HCT116 (cell line): ENCODE measurements at regions not wholly inside any gene's neighbourhood (a gene's known extent, or its start where the extent isn't known, plus 50 kb on each side); places are given as distances from the start of the nearest gene placed in this dataset.

Experiments used
- ATAC-seq: fragments of 200-7000 bp; cut with Tn5 transposase; 2 replicates; pipeline ENCODE4 v1.9.1; 2020; ENCODE audit warnings: mild to moderate bottlenecking, moderate library complexity
- BruUV-seq: library from RNA; stranded (reverse); fragments of 400-500 nt; replicated peaks from 2 replicates; lab custom pipeline; 2021; lab: Mats Ljungman, UMichigan
- CTCF ChIA-PET: fragments of 300-600 bp; sonication (Branson Sonifier 250); formaldehyde crosslinking; loops from one replicate; lab custom pipeline; 2021; ENCODE audit warnings: antibody characterized with exemption; lab: Charles Lee
- POLR2A ChIA-PET: fragments of 300-600, 350-600 bp; sonication (Branson Sonifier 250); formaldehyde crosslinking; loops from one replicate; lab custom pipeline; 2021; ENCODE audit warnings: antibody characterized with exemption; lab: Charles Lee
- RAD21 ChIA-PET, 2 experiments: fragments of 300-600 bp; sonication (Branson Sonifier 250); formaldehyde crosslinking; loops; one replicate each; lab custom pipeline; 2023; ENCODE audit warnings: low total read pairs in 2 of 2; ENCODE audit not compliant: uncharacterized antibody in 2 of 2, unreplicated experiment in 2 of 2, low non-redundant PET in 1 of 2; lab: Charles Lee
- DNase-seq: peaks from one replicate; pipeline ENCODE4 v3.0.0-alpha.2; 2010; ENCODE audit warnings: low read depth, low spot score
- H2AFZ ChIP-seq: fragments of 200-600 bp; shearing (Covaris generic), sonication (generic); 2 replicates; pipeline ENCODE4 v1.6.1; 2017; ENCODE audit warnings: low read depth, mixed run types, mixed read lengths, antibody characterized with exemption, low read length; ENCODE audit not compliant: poor library complexity, severe bottlenecking
- H3K27ac ChIP-seq: 2 replicates; pipeline ENCODE4 v1.5.1; 2012; ENCODE audit warnings: low read depth, low read length
- H3K27me3 ChIP-seq: fragments of 200-600 bp; sonication (generic); 2 replicates; pipeline ENCODE4 v1.6.1; 2016; ENCODE audit warnings: mixed run types, low read length, mixed read lengths; ENCODE audit not compliant: insufficient read depth
- H3K36me3 ChIP-seq, 2 experiments: fragments of 200-500 bp in 1 of 2; fragments of 200-600 bp in 1 of 2; sonication (Bioruptor generic) in 1 of 2; sonication (generic) in 1 of 2; 2 replicates each; pipeline versions ENCODE4 v1.5.1 to v1.6.1; 2014 to 2016; ENCODE audit warnings: low read length in 2 of 2, inconsistent platforms in 1 of 2, mixed read lengths in 1 of 2, mixed run types in 1 of 2; ENCODE audit not compliant: insufficient read depth in 2 of 2, control insufficient read depth in 1 of 2
- H3K4me1 ChIP-seq, 2 experiments: fragments of 200-600 bp in 1 of 2; sonication (generic) in 1 of 2; 2 replicates each; pipeline versions ENCODE4 v1.5.1 to v1.6.1; 2012 to 2017; ENCODE audit warnings: low read length in 2 of 2, inconsistent platforms in 1 of 2, mild to moderate bottlenecking in 1 of 2, mixed read lengths in 1 of 2, mixed run types in 1 of 2, moderate library complexity in 1 of 2; ENCODE audit not compliant: insufficient read depth in 2 of 2, control insufficient read depth in 1 of 2
- H3K4me2 ChIP-seq: fragments of 200-600 bp; sonication (generic); 2 replicates; pipeline ENCODE4 v1.6.1; 2017; ENCODE audit warnings: mixed run types, low read length, mixed read lengths
- H3K4me3 ChIP-seq, 2 experiments: fragments of 200-600 bp in 1 of 2; sonication (generic) in 1 of 2; replicated peaks in 1 of 2; 2 replicates each; pipeline ENCODE4 v1.5.1; 2011 to 2016; ENCODE audit warnings: low read length in 2 of 2, control low read depth in 1 of 2, low read depth in 1 of 2, mild to moderate bottlenecking in 1 of 2, mixed read lengths in 1 of 2, mixed run types in 1 of 2
- H3K79me2 ChIP-seq: fragments of 200-600 bp; sonication (generic); 2 replicates; pipeline ENCODE4 v1.6.1; 2017; ENCODE audit warnings: mild to moderate bottlenecking, mixed run types, low read length, moderate library complexity, mixed read lengths; ENCODE audit not compliant: insufficient read depth
- H3K9ac ChIP-seq: fragments of 200-600 bp; sonication (generic); 2 replicates; pipeline ENCODE4 v1.6.1; 2016; ENCODE audit warnings: low read length, mixed read lengths
- H3K9me2 ChIP-seq: fragments of 200-600 bp; sonication (generic), shearing (Covaris generic); 2 replicates; pipeline ENCODE4 v1.6.1; 2017; ENCODE audit warnings: mixed run types, mild to moderate bottlenecking, moderate library complexity; ENCODE audit not compliant: insufficient read depth
- H3K9me3 ChIP-seq, 2 experiments: fragments of 200-500 bp in 1 of 2; fragments of 200-600 bp in 1 of 2; sonication (Bioruptor generic) in 1 of 2; sonication (generic) in 1 of 2; 2 replicates each; pipeline ENCODE4 v1.6.1; 2014 to 2017; ENCODE audit warnings: low read length in 2 of 2, mixed read lengths in 2 of 2, inconsistent platforms in 1 of 2, low read depth in 1 of 2, mild to moderate bottlenecking in 1 of 2, mixed run types in 1 of 2, moderate library complexity in 1 of 2; ENCODE audit not compliant: control insufficient read depth in 1 of 2, insufficient read depth in 1 of 2
- H4K20me1 ChIP-seq: fragments of 200-600 bp; sonication (generic), shearing (Covaris generic); 2 replicates; pipeline ENCODE4 v1.6.1; 2017; ENCODE audit warnings: mixed run types, mild to moderate bottlenecking, moderate library complexity; ENCODE audit not compliant: insufficient read depth
- CEBPB ChIP-seq: IDR thresholded peaks from 2 replicates; pipeline ENCODE4 v1.6.1; 2012; ENCODE audit warnings: low read depth
- ELF1 ChIP-seq: IDR thresholded peaks from 2 replicates; pipeline ENCODE4 v1.6.1; 2012; ENCODE audit warnings: low read depth, borderline replicate concordance
- EZH2 ChIP-seq: fragments of 200-600 bp; sonication (generic); IDR thresholded peaks from 2 replicates; pipeline ENCODE4 v1.6.1; 2017; ENCODE audit warnings: antibody characterized with exemption, mixed run types
- EZH2phosphoT487 ChIP-seq: fragments of 200-600 bp; IDR thresholded peaks from 2 replicates; pipeline ENCODE4 v1.6.1; 2018; ENCODE audit warnings: antibody characterized with exemption, borderline replicate concordance
- FOSL1 ChIP-seq: IDR thresholded peaks from 2 replicates; pipeline ENCODE4 v1.6.1; 2012; ENCODE audit warnings: low read depth
- POLR2AphosphoS5 ChIP-seq: IDR thresholded peaks from 2 replicates; pipeline ENCODE4 v1.6.1; 2011; ENCODE audit warnings: mild to moderate bottlenecking, low read depth, low read length, moderate library complexity
- SIN3A ChIP-seq: IDR thresholded peaks from 2 replicates; pipeline ENCODE4 v1.6.1; 2012; ENCODE audit warnings: low read depth
- SP1 ChIP-seq: IDR thresholded peaks from 2 replicates; pipeline ENCODE4 v1.6.1; 2012; ENCODE audit warnings: low read depth
- SRF ChIP-seq: IDR thresholded peaks from 2 replicates; pipeline ENCODE4 v1.6.1; 2012; ENCODE audit warnings: low read depth
- YY1 ChIP-seq: IDR thresholded peaks from 2 replicates; pipeline ENCODE4 v1.6.1; 2011; ENCODE audit warnings: low read length, low read depth, moderate library complexity, mild to moderate bottlenecking; ENCODE audit not compliant: insufficient replicate concordance; ENCODE audit errors: extremely low read depth
- ZFX ChIP-seq: fragments of 450-650 bp; IDR thresholded peaks from 2 replicates; pipeline ENCODE4 v1.6.1; 2017
- ZNF274 ChIP-seq: fragments of 200-500 bp; sonication (Bioruptor generic); IDR thresholded peaks from 2 replicates; pipeline ENCODE4 v1.6.1; 2014; ENCODE audit warnings: mild to moderate bottlenecking, low read depth, low read length, inconsistent platforms
- intact Hi-C: fragments of 100-400 bp; cut with micrococcal nuclease; formaldehyde crosslinking; loops from 2 replicates; pipeline ENCODE4 v1.10.0; 2022
- TF ChIP-seq, protein P1 (sequence below), 3 experiments: fragments of 200-600 bp in 1 of 3; sonication (generic) in 1 of 3; IDR thresholded peaks in 2 of 3; conservative IDR thresholded peaks in 1 of 3; 2 replicates each; pipeline ENCODE4 v1.5.1; 2012 to 2017; ENCODE audit warnings: low read depth in 2 of 3, low read length in 2 of 3, antibody characterized with exemption in 1 of 3, borderline replicate concordance in 1 of 3, control low read depth in 1 of 3, mild to moderate bottlenecking in 1 of 3, mixed read lengths in 1 of 3, mixed run types in 1 of 3, moderate library complexity in 1 of 3; ENCODE audit not compliant: insufficient read depth in 1 of 3
- TF ChIP-seq, protein P2 (sequence below): IDR thresholded peaks from 2 replicates; pipeline ENCODE4 v1.6.1; 2012; ENCODE audit warnings: low read depth

DNA sequence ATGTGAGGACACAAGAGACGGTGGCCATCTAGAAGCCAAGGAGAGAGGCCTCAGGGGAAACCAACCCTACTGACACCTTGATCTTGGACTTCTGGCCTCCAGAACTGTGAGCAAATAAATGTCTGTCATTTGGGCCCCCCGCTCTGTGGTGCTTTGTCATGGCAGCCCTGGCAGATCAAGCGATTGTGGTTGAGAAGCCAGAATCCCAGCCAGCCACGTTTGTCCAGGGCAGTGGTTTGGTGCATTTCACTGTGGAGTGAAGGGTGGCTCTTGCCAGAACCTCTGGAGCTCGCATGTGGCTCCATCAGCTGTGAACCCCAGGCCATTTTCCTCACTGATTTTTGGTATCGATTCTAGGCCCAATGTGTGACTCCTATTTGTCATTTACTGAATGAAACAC lies 404.9 kb downstream of the BCL11B start:
- RAD21 ChIA-PET, result no interaction called here
- POLR2A ChIA-PET, result no interaction called here
- no peak overlapping the region for H3K27ac ChIP-seq
- no peak overlapping the region for H3K4me3 ChIP-seq
- no peak overlapping the region for H2AFZ ChIP-seq
- CTCF ChIA-PET, result no interaction called here
- H3K36me3 ChIP-seq, result no peaks in the 10 kb centered on the region
- H3K4me2 ChIP-seq, result no peak overlapping the region
- H4K20me1 ChIP-seq, result no peaks in the 10 kb centered on the region
- TF ChIP-seq CEBPB, result no peak
- no peaks in the 10 kb centered on the region for H3K4me1 ChIP-seq
- ATAC-seq, result no peak
- no peaks in the 10 kb centered on the region for H3K9me2 ChIP-seq
- H3K79me2 ChIP-seq, result no peaks in the 10 kb centered on the region
- intact Hi-C loops, result no loop called here
- no TSS peak for BruUV-seq
- peaks cover 21% of the 10 kb centered on the region for H3K27me3 ChIP-seq
- no peak for DNase-seq
- no peaks in the 10 kb centered on the region for H3K9me3 ChIP-seq
- H3K9ac ChIP-seq, result no peak overlapping the region

DNA sequence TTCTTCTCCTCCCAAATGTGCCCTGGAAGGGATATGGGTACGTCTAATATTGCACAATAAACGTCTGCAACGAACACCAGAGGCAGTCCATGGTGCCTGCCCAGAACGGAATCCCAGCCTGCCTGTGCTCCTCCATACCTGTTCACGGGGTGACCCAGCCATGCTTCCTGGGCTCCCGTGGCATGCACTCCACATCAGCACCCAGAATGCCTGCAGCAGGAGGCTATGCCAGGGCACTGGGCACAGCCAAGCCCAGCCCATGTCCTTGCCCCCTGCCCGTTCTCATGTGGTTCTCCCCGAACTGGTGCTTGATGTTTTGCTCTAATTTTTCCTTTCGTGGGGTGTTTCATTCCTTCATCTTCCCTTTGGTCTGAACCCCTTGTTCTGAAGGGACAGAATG lies 404.3 kb downstream of the BCL11B start:
- Histone ChIP-seq H4K20me1 (no peaks in the 10 kb centered on the region), H3K79me2 (no peaks in the 10 kb centered on the region), H3K4me1 (no peaks in the 10 kb centered on the region), H3K9ac (no peak overlapping the region), H3K9me2 (no peaks in the 10 kb centered on the region), H3K27ac (no peak overlapping the region), H2AFZ (no peak overlapping the region), H3K36me3 (no peaks in the 10 kb centered on the region), H3K27me3 (peaks cover 15% of the 10 kb centered on the region), H3K4me3 (no peak overlapping the region), H3K4me2 (no peak overlapping the region), H3K9me3 (no peaks in the 10 kb centered on the region)
- RAD21 ChIA-PET, result no interaction called here
- CTCF ChIA-PET, result no interaction called here
- no peak for DNase-seq
- POLR2A ChIA-PET, result no interaction called here
- intact Hi-C loops, result no loop called here
- ATAC-seq, result no peak
- BruUV-seq, result no TSS peak
- no peak for TF ChIP-seq FOSL1
- TF ChIP-seq, protein P1, sequence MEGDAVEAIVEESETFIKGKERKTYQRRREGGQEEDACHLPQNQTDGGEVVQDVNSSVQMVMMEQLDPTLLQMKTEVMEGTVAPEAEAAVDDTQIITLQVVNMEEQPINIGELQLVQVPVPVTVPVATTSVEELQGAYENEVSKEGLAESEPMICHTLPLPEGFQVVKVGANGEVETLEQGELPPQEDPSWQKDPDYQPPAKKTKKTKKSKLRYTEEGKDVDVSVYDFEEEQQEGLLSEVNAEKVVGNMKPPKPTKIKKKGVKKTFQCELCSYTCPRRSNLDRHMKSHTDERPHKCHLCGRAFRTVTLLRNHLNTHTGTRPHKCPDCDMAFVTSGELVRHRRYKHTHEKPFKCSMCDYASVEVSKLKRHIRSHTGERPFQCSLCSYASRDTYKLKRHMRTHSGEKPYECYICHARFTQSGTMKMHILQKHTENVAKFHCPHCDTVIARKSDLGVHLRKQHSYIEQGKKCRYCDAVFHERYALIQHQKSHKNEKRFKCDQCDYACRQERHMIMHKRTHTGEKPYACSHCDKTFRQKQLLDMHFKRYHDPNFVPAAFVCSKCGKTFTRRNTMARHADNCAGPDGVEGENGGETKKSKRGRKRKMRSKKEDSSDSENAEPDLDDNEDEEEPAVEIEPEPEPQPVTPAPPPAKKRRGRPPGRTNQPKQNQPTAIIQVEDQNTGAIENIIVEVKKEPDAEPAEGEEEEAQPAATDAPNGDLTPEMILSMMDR (IDR thresholded peaks at IDR 0.05 in 2 of 3, conservative IDR thresholded peaks at IDR 0.05 in 1 of 3; ENCODE audit: borderline replicate concordance in 1 of 3, insufficient read depth in 1 of 3, low read depth in 2 of 3, low read length in 2 of 3), result no peak
- TF ChIP-seq, protein P2, sequence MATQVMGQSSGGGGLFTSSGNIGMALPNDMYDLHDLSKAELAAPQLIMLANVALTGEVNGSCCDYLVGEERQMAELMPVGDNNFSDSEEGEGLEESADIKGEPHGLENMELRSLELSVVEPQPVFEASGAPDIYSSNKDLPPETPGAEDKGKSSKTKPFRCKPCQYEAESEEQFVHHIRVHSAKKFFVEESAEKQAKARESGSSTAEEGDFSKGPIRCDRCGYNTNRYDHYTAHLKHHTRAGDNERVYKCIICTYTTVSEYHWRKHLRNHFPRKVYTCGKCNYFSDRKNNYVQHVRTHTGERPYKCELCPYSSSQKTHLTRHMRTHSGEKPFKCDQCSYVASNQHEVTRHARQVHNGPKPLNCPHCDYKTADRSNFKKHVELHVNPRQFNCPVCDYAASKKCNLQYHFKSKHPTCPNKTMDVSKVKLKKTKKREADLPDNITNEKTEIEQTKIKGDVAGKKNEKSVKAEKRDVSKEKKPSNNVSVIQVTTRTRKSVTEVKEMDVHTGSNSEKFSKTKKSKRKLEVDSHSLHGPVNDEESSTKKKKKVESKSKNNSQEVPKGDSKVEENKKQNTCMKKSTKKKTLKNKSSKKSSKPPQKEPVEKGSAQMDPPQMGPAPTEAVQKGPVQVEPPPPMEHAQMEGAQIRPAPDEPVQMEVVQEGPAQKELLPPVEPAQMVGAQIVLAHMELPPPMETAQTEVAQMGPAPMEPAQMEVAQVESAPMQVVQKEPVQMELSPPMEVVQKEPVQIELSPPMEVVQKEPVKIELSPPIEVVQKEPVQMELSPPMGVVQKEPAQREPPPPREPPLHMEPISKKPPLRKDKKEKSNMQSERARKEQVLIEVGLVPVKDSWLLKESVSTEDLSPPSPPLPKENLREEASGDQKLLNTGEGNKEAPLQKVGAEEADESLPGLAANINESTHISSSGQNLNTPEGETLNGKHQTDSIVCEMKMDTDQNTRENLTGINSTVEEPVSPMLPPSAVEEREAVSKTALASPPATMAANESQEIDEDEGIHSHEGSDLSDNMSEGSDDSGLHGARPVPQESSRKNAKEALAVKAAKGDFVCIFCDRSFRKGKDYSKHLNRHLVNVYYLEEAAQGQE, result no peak
- no peak for TF ChIP-seq ELF1
- no peak for TF ChIP-seq SIN3A
- no peak for TF ChIP-seq EZH2phosphoT487
- no peak for TF ChIP-seq EZH2
- TF ChIP-seq ZFX, result no peak
- no peak for TF ChIP-seq SP1
- no peak for TF ChIP-seq ZNF274
- no peak for TF ChIP-seq YY1
- TF ChIP-seq POLR2AphosphoS5, result no peak
- no peak for TF ChIP-seq SRF
